GM18867 (cell line): ENCODE measurements at regions not wholly inside any gene's neighbourhood (a gene's known extent, or its start where the extent isn't known, plus 50 kb on each side); places are given as distances from the start of the nearest gene placed in this dataset.

ENCODE experiments used
- ATAC-seq: cut with Tn5 transposase; IDR thresholded peaks from one replicate; pipeline ENCODE4 v1.9.1; 2021; ENCODE audit warnings: mild to moderate bottlenecking, moderate library complexity; ENCODE audit not compliant: unreplicated experiment

- ATAC-seq = no peak
Measured at GRCh38 chr3:139197251-139197650, 146.6 kb upstream of the MRPS22 start.

GRCh38 chr3:139198186-139198585 lies 145.6 kb upstream of the MRPS22 start:
- no peak for ATAC-seq

GRCh38 chr3:139198929-139199328 lies 144.9 kb upstream of the MRPS22 start:
- no peak for ATAC-seq

- no peak for ATAC-seq
Measured at GRCh38 chr3:139199421-139200010, 144.3 kb upstream of the MRPS22 start.

- ATAC-seq = peak; percentile 15
Measured at GRCh38 chr3:139201446-139202225, 142.2 kb upstream of the MRPS22 start.

- ATAC-seq = peak; percentile 70
Measured at GRCh38 chr3:139202226-139202958, 141.4 kb upstream of the MRPS22 start.

- no peak for ATAC-seq
Measured at GRCh38 chr3:139202959-139203349, 140.9 kb upstream of the MRPS22 start.

GRCh38 chr3:139203752-139204151 lies 140.1 kb upstream of the MRPS22 start:
- no peak for ATAC-seq

- ATAC-seq = no peak
Measured at GRCh38 chr3:139204728-139205127, 139.1 kb upstream of the MRPS22 start.

GRCh38 chr3:139213936-139214335 lies 129.9 kb upstream of the MRPS22 start:
- ATAC-seq = no peak

GRCh38 chr3:139216958-139217357 lies 126.9 kb upstream of the MRPS22 start:
- ATAC-seq = no peak

GRCh38 chr3:139217633-139218032 lies 126.2 kb upstream of the MRPS22 start:
- ATAC-seq = no peak

- no peak for ATAC-seq
Measured at GRCh38 chr3:139218046-139218445, 125.8 kb upstream of the MRPS22 start.

GRCh38 chr3:139219463-139219862 lies 124.4 kb upstream of the MRPS22 start:
- ATAC-seq = no peak

GRCh38 chr3:139222100-139222657 lies 121.6 kb upstream of the MRPS22 start:
- ATAC-seq = no peak

GRCh38 chr3:139225548-139225947 lies 118.3 kb upstream of the MRPS22 start:
- no peak for ATAC-seq

- ATAC-seq = no peak
Measured at GRCh38 chr3:139226731-139227130, 117.1 kb upstream of the MRPS22 start.

- ATAC-seq = no peak
Measured at GRCh38 chr3:139227165-139227564, 116.7 kb upstream of the MRPS22 start.

GRCh38 chr3:139227827-139228226 lies 116.0 kb upstream of the MRPS22 start:
- ATAC-seq = no peak

- ATAC-seq = no peak
Measured at GRCh38 chr3:139230391-139230790, 113.4 kb upstream of the MRPS22 start.

- no peak for ATAC-seq
Measured at GRCh38 chr3:139231555-139232281, 112.1 kb upstream of the MRPS22 start.
